Fibroblast of lung (primary cell): ENCODE measurements at regions not wholly inside any gene's neighbourhood (a gene's known extent, or its start where the extent isn't known, plus 50 kb on each side); places are given as distances from the start of the nearest gene placed in this dataset.

Experiments
- CTCF ChIP-seq, 2 donors: IDR thresholded peaks in 1 of 2; conservative IDR thresholded peaks in 1 of 2; 1 replicate in 1 of 2; 2 replicates in 1 of 2; pipeline ENCODE4 v1.5.1; 2011 to 2012; ENCODE audit warnings: low read length in 2 of 2, control low read depth in 1 of 2, inconsistent platforms in 1 of 2, low read depth in 1 of 2, mild to moderate bottlenecking in 1 of 2
- EZH2 ChIP-seq: IDR thresholded peaks from 2 replicates; pipeline ENCODE4 v1.5.1; 2012; ENCODE audit warnings: low read length, control low read depth, mild to moderate bottlenecking; ENCODE audit errors: missing control alignments

DNA sequence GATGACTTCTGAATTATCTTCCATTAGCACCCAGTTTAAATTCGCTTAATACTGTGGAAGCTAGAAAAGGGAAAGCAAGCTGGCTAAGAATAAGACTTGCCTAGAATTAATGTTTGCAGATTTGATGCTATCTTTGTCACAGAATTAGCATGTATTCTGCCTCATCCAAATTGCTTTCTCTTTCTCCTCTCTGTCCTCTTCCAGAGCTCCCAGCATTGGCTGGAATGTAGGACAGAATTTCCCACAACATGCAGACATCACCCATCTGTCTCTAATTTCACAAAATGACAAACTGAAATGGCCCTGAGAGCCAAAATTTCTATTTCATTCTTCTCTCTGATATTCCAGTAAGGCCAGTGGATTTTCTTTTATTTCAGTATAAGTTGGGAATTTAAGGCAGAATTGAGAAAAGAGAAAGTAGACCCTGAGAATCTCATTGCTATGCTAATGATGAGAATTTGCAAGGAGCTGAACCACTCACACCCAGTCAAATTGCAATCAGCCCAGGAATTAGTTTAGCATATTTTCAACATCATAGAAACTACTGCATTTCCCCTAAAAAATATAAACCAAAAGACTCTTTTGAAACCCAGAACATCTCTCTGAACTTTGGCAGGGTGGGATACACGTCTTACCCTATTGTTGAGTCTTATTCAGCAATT, 188.8 kb downstream of the RCHY1 start:
- TF ChIP-seq CTCF (conservative IDR thresholded peaks at IDR 0.05 in 1 of 2, IDR thresholded peaks at IDR 0.05 in 1 of 2; ENCODE audit: low read depth in 1 of 2, low read length in 2 of 2) (no peak), EZH2 (no peak)
